Endodermal cell (in vitro differentiated cells): ENCODE measurements at regions not wholly inside any gene's neighbourhood (a gene's known extent, or its start where the extent isn't known, plus 50 kb on each side); places are given as distances from the start of the nearest gene placed in this dataset.

Source experiments
- DNase-seq: peaks from one replicate; pipeline ENCODE4 v3.0.0-alpha.2; 2017
- H3K27ac ChIP-seq: 2 replicates; pipeline ENCODE4 v1.5.1; 2013; ENCODE audit warnings: mild to moderate bottlenecking, low read depth, low read length, moderate library complexity
- H3K27me3 ChIP-seq: 2 replicates; pipeline ENCODE4 v1.6.1; 2013; ENCODE audit warnings: mild to moderate bottlenecking, low read length, moderate library complexity; ENCODE audit not compliant: insufficient read depth, control insufficient read depth, poor library complexity, severe bottlenecking
- H3K36me3 ChIP-seq: 2 replicates; pipeline ENCODE4 v1.7.0; 2013; ENCODE audit warnings: mild to moderate bottlenecking, low read length, moderate library complexity; ENCODE audit not compliant: control insufficient read depth, insufficient read depth
- H3K4me1 ChIP-seq: one replicate; pipeline ENCODE4 v1.7.0; 2013; ENCODE audit warnings: low read length; ENCODE audit not compliant: control insufficient read depth, insufficient read depth
- H3K4me3 ChIP-seq: 2 replicates; pipeline ENCODE4 v1.5.1; 2013; ENCODE audit warnings: mild to moderate bottlenecking, low read length, moderate library complexity
- H3K9ac ChIP-seq: 2 replicates; pipeline ENCODE4 v1.6.1; 2013; ENCODE audit warnings: mild to moderate bottlenecking, low read length, moderate library complexity; ENCODE audit not compliant: poor library complexity, severe bottlenecking; ENCODE audit errors: extremely low read depth
- H3K9me3 ChIP-seq: 2 replicates; pipeline ENCODE4 v1.6.1; 2013; ENCODE audit warnings: mild to moderate bottlenecking, low read length, moderate library complexity; ENCODE audit not compliant: control insufficient read depth
- H3K27ac Mint-ChIP-seq: 2 replicates; pipeline ENCODE4 v1.8.0; 2020; ENCODE audit warnings: mixed read lengths
- H3K27me3 Mint-ChIP-seq: 2 replicates; pipeline ENCODE4 v1.8.0; 2021; ENCODE audit warnings: mild to moderate bottlenecking, mixed read lengths; ENCODE audit not compliant: insufficient read depth
- H3K36me3 Mint-ChIP-seq: 2 replicates; pipeline ENCODE4 v1.8.0; 2020; ENCODE audit warnings: low read depth, mixed read lengths
- H3K4me1 Mint-ChIP-seq: 2 replicates; pipeline ENCODE4 v1.8.0; 2020; ENCODE audit warnings: mixed read lengths
- H3K4me3 Mint-ChIP-seq: 2 replicates; pipeline ENCODE4 v1.8.0; 2020; ENCODE audit warnings: mild to moderate bottlenecking, moderate library complexity, mixed read lengths
- H3K9me3 Mint-ChIP-seq: 2 replicates; pipeline ENCODE4 v1.8.0; 2020; ENCODE audit warnings: mild to moderate bottlenecking, mixed read lengths
- CTCF ChIP-seq: fragments of 200-600 bp; sonication (generic); conservative IDR thresholded peaks from 2 replicates; pipeline ENCODE4 v1.5.0; 2021; ENCODE audit warnings: antibody characterized with exemption, mild to moderate bottlenecking
- WGBS, 2 experiments: methylation state at CpG; one replicate each; pipeline versions ENCODE4 v1.1.5 to v1.1.7; 2013; ENCODE audit warnings: missing lambda C conversion rate in 2 of 2, mixed read lengths in 1 of 2; ENCODE audit not compliant: insufficient coverage in 1 of 2, insufficient read length in 1 of 2; 5-methylcytosine and 5-hydroxymethylcytosine counted together

- H3K4me1 ChIP-seq, result peaks cover 5% of the 10 kb centered on the region
- peaks cover 22% of the 10 kb centered on the region for H3K27me3 Mint-ChIP-seq
- no peak overlapping the region for H3K27ac Mint-ChIP-seq
- no peaks in the 10 kb centered on the region for H3K36me3 ChIP-seq
- H3K36me3 Mint-ChIP-seq, result no peaks in the 10 kb centered on the region
- TF ChIP-seq CTCF, result no peak
- no peaks in the 10 kb centered on the region for H3K9me3 Mint-ChIP-seq
- H3K4me3 Mint-ChIP-seq, result no peak overlapping the region
- 91 to 93% methylated on average over 1 of the region's 1 CpG for WGBS, 2 experiments
- H3K9me3 ChIP-seq, result peaks cover 5% of the 10 kb centered on the region
- no peak overlapping the region for H3K9ac ChIP-seq
- DNase-seq, result no peak
- peaks cover 40% of the 10 kb centered on the region for H3K27me3 ChIP-seq
- H3K27ac ChIP-seq, result no peak overlapping the region
- no peak overlapping the region for H3K4me3 ChIP-seq
- peaks cover 1% of the 10 kb centered on the region for H3K4me1 Mint-ChIP-seq
Measured at GRCh38 chr12:107277855-107278254, 184.5 kb upstream of the CRY1 start.

- no peak for TF ChIP-seq CTCF
- no peaks in the 10 kb centered on the region for H3K36me3 Mint-ChIP-seq
- peaks cover under 1% of the 10 kb centered on the region for H3K27me3 ChIP-seq
- peaks cover 16% of the 10 kb centered on the region for H3K9me3 ChIP-seq
- H3K27ac ChIP-seq, result no peak overlapping the region
- WGBS, 2 experiments, result 93% methylated on average over 1 of the region's 1 CpG; no CpG with 5 or more reads in 1 of the 2 experiments
- DNase-seq, result no peak
- no peaks in the 10 kb centered on the region for H3K36me3 ChIP-seq
- H3K9me3 Mint-ChIP-seq, result peaks cover 10% of the 10 kb centered on the region
- peaks cover 6% of the 10 kb centered on the region for H3K27me3 Mint-ChIP-seq
- H3K9ac ChIP-seq, result no peak overlapping the region
- H3K4me3 ChIP-seq, result no peak overlapping the region
- H3K4me1 Mint-ChIP-seq, result no peaks in the 10 kb centered on the region
- no peak overlapping the region for H3K4me3 Mint-ChIP-seq
- H3K27ac Mint-ChIP-seq, result no peak overlapping the region
- H3K4me1 ChIP-seq, result no peaks in the 10 kb centered on the region
Measured at GRCh38 chr12:107282628-107283027, 189.3 kb upstream of the CRY1 start.

GRCh38 chr12:107283652-107284051, 190.3 kb upstream of the CRY1 start:
- WGBS, 2 experiments, result 87 to 92% methylated on average over 4 of the region's 4 CpGs
- no peak overlapping the region for H3K27ac Mint-ChIP-seq
- no peak overlapping the region for H3K9ac ChIP-seq
- H3K36me3 ChIP-seq, result no peaks in the 10 kb centered on the region
- no peaks in the 10 kb centered on the region for H3K36me3 Mint-ChIP-seq
- no peak overlapping the region for H3K27ac ChIP-seq
- TF ChIP-seq CTCF, result no peak
- peaks cover 6% of the 10 kb centered on the region for H3K27me3 Mint-ChIP-seq
- H3K4me3 ChIP-seq, result no peak overlapping the region
- H3K4me3 Mint-ChIP-seq, result no peak overlapping the region
- no peaks in the 10 kb centered on the region for H3K4me1 Mint-ChIP-seq
- DNase-seq, result no peak
- H3K4me1 ChIP-seq, result no peaks in the 10 kb centered on the region
- peaks cover 10% of the 10 kb centered on the region for H3K9me3 Mint-ChIP-seq
- no peaks in the 10 kb centered on the region for H3K27me3 ChIP-seq
- peaks cover 16% of the 10 kb centered on the region for H3K9me3 ChIP-seq
